GM12891 (cell line): ENCODE measurements at regions not wholly inside any gene's neighbourhood (a gene's known extent, or its start where the extent isn't known, plus 50 kb on each side); places are given as distances from the start of the nearest gene placed in this dataset.

ENCODE experiments used
- DNase-seq: peaks from one replicate; pipeline ENCODE4 v3.0.0; 2011; ENCODE audit warnings: low spot score; ENCODE audit not compliant: insufficient read length
- FAIRE-seq: peaks from 2 replicates; lab custom pipeline; 2011; peaks lifted over from hg19 to GRCh38; lab: Jason Lieb, UNC
- PAX5 ChIP-seq: IDR thresholded peaks from 2 replicates; pipeline ENCODE4 v1.6.1; 2011; ENCODE audit warnings: low read length, moderate library complexity, mild to moderate bottlenecking; ENCODE audit not compliant: insufficient read depth, severe bottlenecking
- POLR2A ChIP-seq: IDR thresholded peaks from 2 replicates; pipeline ENCODE4 v1.6.1; 2011; ENCODE audit warnings: low read depth, low read length, control low read depth
- POLR2AphosphoS5 ChIP-seq: IDR thresholded peaks from 2 replicates; pipeline ENCODE4 v1.6.1; 2011; ENCODE audit warnings: low read depth, low read length, control low read depth
- POU2F2 ChIP-seq: IDR thresholded peaks from 2 replicates; pipeline ENCODE4 v1.6.1; 2011; ENCODE audit warnings: low read depth, mild to moderate bottlenecking, control low read depth, low read length, moderate library complexity
- SPI1 ChIP-seq: IDR thresholded peaks from 2 replicates; pipeline ENCODE4 v1.6.1; 2011; ENCODE audit warnings: low read depth, low read length, control low read depth
- TAF1 ChIP-seq: IDR thresholded peaks from 2 replicates; pipeline ENCODE4 v1.6.1; 2011; ENCODE audit warnings: low read depth, low read length, control low read depth

DNA sequence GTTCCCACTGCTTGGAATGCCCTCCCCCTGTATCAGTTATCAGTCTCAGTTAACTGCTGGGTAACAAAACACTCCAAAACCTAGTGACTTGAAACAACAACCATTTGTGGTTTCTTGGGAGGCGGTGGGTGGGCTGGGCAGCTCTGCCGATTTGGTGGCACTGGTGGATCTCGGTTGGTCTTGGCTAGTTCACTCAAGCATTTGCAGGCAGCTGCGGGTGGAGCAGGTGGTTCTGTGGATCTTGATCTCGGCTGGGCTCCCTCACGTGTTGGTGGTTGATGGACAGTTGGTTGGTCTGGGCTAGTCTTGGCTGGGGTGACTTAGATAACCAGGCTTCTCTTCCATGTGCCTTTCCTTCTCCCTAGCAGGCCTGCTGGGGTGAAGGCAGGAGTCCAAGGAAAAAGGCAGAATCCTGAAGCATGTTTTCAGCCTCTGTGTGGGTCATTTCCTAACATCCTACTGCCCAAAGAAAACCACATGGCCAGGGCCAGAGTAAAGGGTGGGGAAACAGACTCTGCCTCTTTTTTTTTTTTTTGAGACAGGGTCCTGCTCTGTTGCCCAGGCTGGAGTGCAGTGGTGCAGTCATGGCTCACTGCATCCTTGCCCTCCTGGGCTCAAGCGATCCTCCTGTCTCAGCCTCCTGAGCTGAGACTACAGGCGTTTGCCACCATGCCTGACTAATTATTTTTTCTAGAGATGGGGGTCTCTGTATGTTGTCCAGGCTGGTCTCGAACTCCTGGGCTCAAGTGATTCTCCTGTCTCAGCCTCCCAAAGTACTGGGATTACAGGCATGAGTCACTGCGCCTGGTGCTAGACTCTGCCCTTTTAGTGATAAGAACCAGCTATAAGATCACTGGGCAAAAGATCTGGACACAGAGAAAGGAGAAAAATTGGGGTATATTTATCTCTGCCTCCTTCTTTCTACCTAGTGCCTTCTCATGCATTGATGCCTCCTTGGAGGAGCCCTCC is 183.7 kb downstream of the RGS3 start:
- no peak for FAIRE-seq
- no peak for DNase-seq

DNA sequence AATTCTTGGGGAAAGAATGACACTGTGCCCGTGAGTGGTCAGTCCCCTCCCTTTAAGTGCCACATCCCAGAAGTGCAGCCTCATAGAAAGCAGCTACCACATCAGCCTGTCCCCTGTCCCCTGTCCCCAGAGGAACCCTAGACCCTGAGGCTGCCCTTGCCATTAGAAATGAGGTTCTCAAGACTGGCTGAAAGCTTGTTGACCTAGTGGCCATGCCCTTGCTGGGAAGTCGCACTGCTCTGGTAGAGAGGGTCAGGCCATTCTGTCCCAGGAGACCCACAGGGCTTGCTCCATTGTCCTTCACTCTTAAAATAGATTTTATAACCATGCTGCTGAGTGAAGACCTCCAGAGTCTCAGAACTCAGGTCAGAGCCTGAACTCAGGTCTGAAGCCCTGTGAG is 184.5 kb downstream of the RGS3 start:
- TF ChIP-seq PAX5: no peak
- no peak for TF ChIP-seq POLR2A
- no peak for TF ChIP-seq TAF1
- DNase-seq: no peak
- FAIRE-seq: no peak

More for the DNA sequence above, 183.7 kb downstream of the RGS3 start:
- TF ChIP-seq SPI1: no peak

DNA sequence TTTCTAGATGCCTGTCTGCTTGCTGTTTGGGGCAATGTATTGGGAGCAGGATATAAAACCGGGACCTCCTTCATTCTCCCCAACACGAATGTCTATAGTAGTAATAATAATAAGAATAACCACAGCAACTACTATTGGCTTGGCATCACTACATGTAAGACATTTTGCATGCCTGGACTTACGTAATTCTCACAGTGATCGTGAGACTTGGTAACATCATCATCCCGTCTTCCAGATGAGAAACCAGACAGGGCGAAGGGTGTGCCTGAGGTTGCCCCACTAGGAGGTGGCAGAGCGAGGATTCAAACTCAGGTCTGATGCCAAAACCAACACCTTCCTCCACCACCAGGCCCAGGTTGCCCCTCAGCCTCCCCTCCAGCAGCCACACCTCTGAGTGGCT is 185.1 kb downstream of the RGS3 start:
- no peak for FAIRE-seq
- no peak for DNase-seq
- TF ChIP-seq POLR2A (no peak), PAX5 (no peak), POLR2AphosphoS5 (no peak), TAF1 (no peak), POU2F2 (no peak), SPI1 (no peak)

DNA sequence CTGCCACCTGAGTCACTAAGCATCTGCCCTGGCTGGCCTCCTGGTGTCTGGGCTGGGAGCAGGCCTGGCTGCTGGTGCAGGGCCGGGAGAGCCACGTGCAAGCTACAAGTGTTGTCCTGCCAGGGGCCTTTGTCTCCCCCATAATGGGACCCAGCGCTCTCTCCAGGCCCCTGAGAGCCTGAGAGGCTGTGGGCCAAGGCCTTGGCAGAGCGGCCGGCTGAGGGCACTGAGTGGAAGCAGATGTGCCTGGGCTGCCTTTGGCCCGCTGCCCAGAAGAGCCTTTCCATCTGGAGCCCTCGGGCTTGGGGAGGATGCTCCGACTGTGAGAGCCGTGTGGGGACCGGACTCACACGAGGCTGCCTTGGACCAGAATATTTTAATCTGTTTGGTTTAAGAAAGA is 185.5 kb downstream of the RGS3 start:
- TF ChIP-seq SPI1 (no peak), POLR2A (no peak), TAF1 (no peak), PAX5 (no peak), POLR2AphosphoS5 (no peak)
- DNase-seq (no peak), FAIRE-seq (no peak)

DNA sequence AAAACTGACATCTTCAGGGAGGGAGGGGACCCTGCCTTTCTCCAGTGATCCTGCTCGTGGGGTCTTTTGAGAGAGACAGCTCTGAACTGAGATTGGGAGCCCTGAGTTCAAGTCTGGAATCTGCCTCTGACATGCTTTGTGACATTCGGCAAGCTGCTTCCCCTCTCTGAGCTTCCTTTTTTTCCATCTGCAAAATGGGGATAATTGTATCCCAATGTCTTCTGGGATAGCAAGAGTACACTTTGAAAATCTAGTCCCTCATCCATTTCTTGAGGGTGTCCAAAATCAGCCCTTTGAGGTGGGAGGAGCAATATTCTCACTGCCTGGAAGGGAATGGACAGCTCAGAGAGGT is 186.3 kb downstream of the RGS3 start:
- no peak for DNase-seq
- TF ChIP-seq TAF1 (no peak), POLR2A (no peak), SPI1 (no peak), POLR2AphosphoS5 (no peak), POU2F2 (no peak), PAX5 (no peak)
- no peak for FAIRE-seq

DNA sequence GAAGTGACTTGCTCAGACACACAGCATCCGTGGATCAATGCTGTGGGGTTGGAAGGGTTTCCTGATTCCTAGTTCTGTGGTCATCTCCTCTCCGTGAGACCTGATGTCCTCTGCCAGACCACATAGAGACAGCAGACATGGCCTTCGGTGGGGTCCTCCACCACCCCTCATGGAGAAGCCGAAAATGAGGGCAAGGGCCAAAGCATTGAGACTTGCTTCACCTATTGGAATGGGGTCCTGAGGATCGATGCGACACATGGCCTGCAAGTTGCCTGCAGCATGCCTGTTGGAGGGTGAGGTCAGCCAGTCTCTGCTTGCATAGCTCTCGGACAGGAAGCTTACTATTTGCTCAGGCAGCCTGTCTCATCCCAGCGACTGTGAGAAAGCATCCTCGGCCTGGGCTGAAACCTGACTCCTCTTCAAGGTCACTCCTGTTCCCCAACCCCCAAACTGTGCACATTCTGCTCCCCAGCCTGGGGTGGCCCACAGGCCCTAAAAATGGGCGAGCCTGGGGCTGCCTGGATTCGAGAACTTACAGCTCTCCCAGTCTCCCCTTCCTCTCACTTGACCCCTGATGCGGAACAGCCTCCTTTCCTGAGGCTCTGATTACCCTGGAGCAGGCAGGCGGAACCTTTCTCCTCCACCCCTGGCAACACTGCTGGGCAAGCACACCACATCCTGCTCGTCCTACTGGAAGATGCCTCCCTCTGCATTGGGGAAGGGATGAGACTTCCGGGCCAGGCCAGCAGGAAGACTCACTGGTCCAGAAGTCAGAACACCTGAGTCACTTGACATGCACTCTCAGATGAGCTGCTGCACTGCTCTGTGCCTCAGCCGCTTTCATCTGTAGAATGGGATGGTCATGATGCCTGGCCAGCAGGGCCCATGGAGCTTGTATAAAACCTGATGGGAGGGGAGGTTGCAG is 186.9 kb downstream of the RGS3 start:
- no peak for DNase-seq
- no peak for TF ChIP-seq TAF1
- no peak for TF ChIP-seq SPI1
- no peak for FAIRE-seq

DNA sequence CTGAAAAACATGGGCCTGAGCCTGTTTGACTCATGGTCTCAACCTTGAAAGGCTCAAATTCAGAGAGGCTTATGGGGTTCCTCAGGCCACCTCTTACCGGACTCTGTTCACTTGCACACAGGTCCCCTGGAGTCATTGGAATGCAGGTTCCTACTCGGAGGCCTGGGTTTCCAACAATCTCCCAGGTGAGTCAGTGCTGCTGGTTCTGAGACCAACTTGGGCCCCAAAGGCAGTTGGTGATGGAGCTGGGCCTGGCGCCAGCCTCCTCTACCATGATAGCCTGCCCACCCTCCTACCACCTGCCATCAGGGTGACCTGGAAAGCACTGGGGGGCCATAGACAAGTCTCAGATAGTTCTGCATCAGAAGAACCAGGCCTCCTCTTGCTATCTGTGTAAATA is 188.4 kb downstream of the RGS3 start:
- no peak for FAIRE-seq
- TF ChIP-seq POU2F2: no peak
- TF ChIP-seq SPI1: no peak
- TF ChIP-seq PAX5: no peak
- TF ChIP-seq POLR2AphosphoS5: no peak
- no peak for TF ChIP-seq TAF1
- TF ChIP-seq POLR2A: no peak
- no peak for DNase-seq

DNA sequence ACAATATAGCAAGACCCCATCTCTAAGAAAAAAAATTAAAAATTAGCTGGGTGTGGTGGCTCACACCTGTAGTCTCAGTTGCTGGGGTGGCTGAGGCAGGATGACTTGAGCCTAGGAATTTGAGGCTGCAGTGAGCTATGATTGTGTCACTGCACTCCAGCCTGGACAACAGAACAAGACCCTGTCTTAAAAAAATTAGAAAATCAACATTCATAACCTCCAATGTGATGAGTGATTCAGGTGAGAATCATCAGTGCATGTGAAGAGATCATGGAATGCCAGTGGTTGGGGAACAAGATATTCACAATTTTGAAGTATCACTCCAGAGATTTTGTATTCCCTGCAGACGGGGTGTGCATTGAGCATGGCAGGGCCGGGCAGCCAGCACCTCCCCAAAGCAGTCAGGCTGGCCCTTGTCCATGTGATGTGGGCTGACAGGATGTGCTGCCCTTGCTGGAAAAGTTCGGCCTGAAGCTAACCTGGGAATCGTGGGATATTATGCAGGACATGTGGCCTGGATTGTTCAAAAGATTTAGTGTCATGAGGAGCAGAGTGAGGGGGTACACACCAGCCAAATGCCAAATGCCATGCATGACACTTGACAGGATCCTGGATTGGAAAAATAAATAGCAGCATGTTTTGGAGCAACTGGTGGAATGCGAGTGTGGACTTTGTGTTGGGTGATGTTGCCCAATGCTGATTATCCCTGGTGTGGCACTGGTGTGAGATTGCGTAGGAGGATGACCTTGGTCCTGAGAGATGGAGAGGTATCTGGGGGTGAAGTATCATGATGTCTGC is 189.0 kb downstream of the RGS3 start:
- DNase-seq: no peak
- no peak for TF ChIP-seq TAF1
- TF ChIP-seq PAX5: no peak
- TF ChIP-seq POLR2A: no peak
- TF ChIP-seq POU2F2: no peak
- TF ChIP-seq POLR2AphosphoS5: no peak
- TF ChIP-seq SPI1: no peak
- no peak for FAIRE-seq

DNA sequence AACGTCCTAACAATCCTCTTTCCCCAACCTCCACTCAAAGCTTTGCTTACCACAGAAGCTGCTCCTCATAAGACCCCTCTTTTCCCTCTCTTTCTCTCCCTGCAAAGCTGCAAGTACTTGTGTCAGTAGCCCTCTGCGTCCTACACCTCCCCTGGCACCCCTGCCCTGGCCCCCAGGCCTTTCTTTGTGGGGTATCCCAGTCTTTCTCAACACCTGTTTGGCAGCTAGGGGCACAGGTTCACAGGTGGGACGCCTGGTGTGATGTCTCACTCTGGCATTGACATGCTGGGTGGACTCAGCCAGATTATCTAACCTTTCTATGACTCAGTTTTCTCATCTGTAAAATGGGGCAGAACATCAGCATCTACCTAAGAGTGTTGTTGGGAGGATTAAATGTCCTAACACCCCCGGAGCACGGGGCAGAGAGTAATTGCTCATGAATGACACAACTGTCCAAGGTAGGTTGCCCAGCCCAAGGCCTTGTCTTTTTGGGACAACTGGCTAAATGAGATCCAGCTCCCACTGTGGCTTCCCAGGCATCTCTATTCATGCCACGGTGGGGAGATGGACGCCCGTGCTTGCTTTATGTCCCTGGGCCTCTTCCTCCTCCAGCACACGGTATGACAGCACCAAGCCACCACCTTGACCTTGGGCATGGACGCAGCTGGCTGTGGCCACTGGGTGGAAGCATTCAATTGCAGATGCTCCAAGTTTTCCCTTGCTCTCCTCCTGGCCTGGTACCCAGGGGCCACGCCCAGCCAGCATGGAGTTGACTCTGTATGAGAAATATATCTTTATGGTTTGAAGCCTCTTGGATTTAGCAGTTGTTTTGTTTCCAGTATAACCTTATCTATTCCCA is 190.4 kb downstream of the RGS3 start:
- FAIRE-seq (no peak), DNase-seq (no peak)
- TF ChIP-seq TAF1 (no peak), POLR2A (no peak), PAX5 (no peak), SPI1 (no peak), POU2F2 (no peak), POLR2AphosphoS5 (no peak)
